Ectodermal cell (in vitro differentiated cells): ENCODE measurements at regions not wholly inside any gene's neighbourhood (a gene's known extent, or its start where the extent isn't known, plus 50 kb on each side); places are given as distances from the start of the nearest gene placed in this dataset.
"Not testable (repeated sequence)": the region's sequence is repeated elsewhere in the genome, so short reads cannot be mapped to it uniquely, and the experiment has no call there.

Experiments used
- H3K27ac ChIP-seq: 2 replicates; pipeline ENCODE4 v1.7.0; 2013; ENCODE audit warnings: mild to moderate bottlenecking, low read depth, low read length; ENCODE audit not compliant: insufficient read depth, poor library complexity, severe bottlenecking
- H3K27me3 ChIP-seq: 2 replicates; pipeline ENCODE4 v1.7.0; 2013; ENCODE audit warnings: mild to moderate bottlenecking, low read length; ENCODE audit not compliant: insufficient read depth, control insufficient read depth, poor library complexity, severe bottlenecking
- H3K36me3 ChIP-seq: one replicate; pipeline ENCODE4 v1.7.0; 2013; ENCODE audit warnings: low read length; ENCODE audit not compliant: control insufficient read depth, insufficient read depth
- H3K4me1 ChIP-seq: one replicate; pipeline ENCODE4 v1.7.0; 2013; ENCODE audit warnings: low read length; ENCODE audit not compliant: control insufficient read depth, insufficient read depth
- H3K4me3 ChIP-seq: 2 replicates; pipeline ENCODE4 v1.7.0; 2013; ENCODE audit warnings: low read depth, low read length, control low read depth; ENCODE audit not compliant: insufficient read depth
- H3K9me3 ChIP-seq: 2 replicates; pipeline ENCODE4 v1.7.0; 2013; ENCODE audit warnings: mild to moderate bottlenecking, low read length, moderate library complexity; ENCODE audit not compliant: control insufficient read depth
- WGBS, 2 experiments: methylation state at CpG; one replicate each; pipeline ENCODE4 v1.1.7; 2013; ENCODE audit warnings: missing lambda C conversion rate in 2 of 2; 5-methylcytosine and 5-hydroxymethylcytosine counted together

GRCh38 chr3:23130406-23130805 is 72.7 kb upstream of the UBE2E2 start:
- no peak overlapping the region for H3K27ac ChIP-seq
- no peak overlapping the region for H3K4me3 ChIP-seq
- no peaks in the 10 kb centered on the region for H3K27me3 ChIP-seq
- 92 to 96% methylated on average over 4 of the region's 4 CpGs for WGBS, 2 experiments
- H3K9me3 ChIP-seq, result no peaks in the 10 kb centered on the region
- no peaks in the 10 kb centered on the region for H3K4me1 ChIP-seq
- H3K36me3 ChIP-seq, result no peaks in the 10 kb centered on the region

- Histone ChIP-seq H3K27ac (no peak overlapping the region), H3K27me3 (no peaks in the 10 kb centered on the region), H3K4me3 (no peak overlapping the region), H3K36me3 (no peaks in the 10 kb centered on the region), H3K4me1 (no peaks in the 10 kb centered on the region), H3K9me3 (no peaks in the 10 kb centered on the region)
- 88 to 94% methylated on average over 10 to 11 of the region's 12 CpGs for WGBS, 2 experiments
Measured at GRCh38 chr3:23135026-23135785, 67.9 kb upstream of the UBE2E2 start.

DNA sequence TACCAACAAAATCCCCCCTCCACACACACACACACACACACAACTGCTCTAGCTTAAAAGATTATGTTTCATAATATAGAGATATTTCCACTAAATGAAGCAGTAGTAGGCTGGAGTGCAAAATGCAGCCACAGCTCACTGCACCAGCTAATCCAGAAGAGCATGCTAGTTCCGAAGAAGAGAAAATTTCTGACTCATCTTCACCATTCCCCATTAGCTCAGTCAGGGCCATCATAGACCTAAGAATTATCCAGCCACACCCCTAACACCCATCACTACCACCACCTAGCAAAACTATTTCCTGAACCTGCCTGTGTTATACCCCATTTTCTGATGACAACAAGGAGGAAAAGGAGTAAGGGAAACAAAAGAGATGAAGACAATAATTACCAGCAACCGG is 67.1 kb upstream of the UBE2E2 start:
- Histone ChIP-seq H3K4me1 (no peaks in the 10 kb centered on the region), H3K27ac (no peak overlapping the region), H3K9me3 (no peaks in the 10 kb centered on the region), H3K36me3 (no peaks in the 10 kb centered on the region), H3K27me3 (no peaks in the 10 kb centered on the region), H3K4me3 (no peak overlapping the region)
- 86 to 100% methylated on average over 1 to 2 of the region's 2 CpGs for whole genome bisulfite sequencing, 2 experiments

- H3K4me3 ChIP-seq, H3K36me3 ChIP-seq, H3K27ac ChIP-seq, H3K9me3 ChIP-seq, H3K4me1 ChIP-seq, H3K27me3 ChIP-seq: not testable (repeated sequence)
- 91 to 100% methylated on average over 2 of the region's 2 CpGs for WGBS, 2 experiments
Measured at GRCh38 chr3:23144051-23144450, 59.1 kb upstream of the UBE2E2 start.

GRCh38 chr3:23146163-23146562 is 57.0 kb upstream of the UBE2E2 start:
- Histone ChIP-seq H3K9me3 (no peaks in the 10 kb centered on the region), H3K27me3 (no peaks in the 10 kb centered on the region)
- 90 to 97% methylated on average over 2 of the region's 2 CpGs for WGBS, 2 experiments

DNA sequence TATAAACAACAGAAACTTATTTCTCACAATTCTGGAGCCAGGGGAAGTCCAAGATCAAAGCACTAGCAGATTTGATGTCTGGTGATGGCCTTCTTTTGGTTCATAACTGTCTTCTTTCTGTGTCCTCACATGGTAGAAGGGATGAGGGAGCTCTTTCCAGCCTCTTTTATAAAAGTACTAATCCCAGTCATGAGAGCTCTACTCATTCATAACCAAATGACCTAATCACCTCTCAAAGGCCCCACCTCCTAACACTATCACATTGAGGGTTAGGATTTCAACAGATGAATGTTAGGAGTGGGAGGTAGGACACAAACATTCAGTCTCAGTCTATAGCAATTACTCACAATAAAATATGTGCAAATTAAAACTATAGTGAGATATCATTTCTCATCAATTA is 50.1 kb upstream of the UBE2E2 start:
- no peak overlapping the region for H3K4me3 ChIP-seq
- H3K36me3 ChIP-seq, result no peaks in the 10 kb centered on the region
- no peaks in the 10 kb centered on the region for H3K27me3 ChIP-seq
- H3K9me3 ChIP-seq, result no peaks in the 10 kb centered on the region
- H3K4me1 ChIP-seq, result no peaks in the 10 kb centered on the region
- no peak overlapping the region for H3K27ac ChIP-seq

More at GRCh38 chr3:23146163-23146562, 57.0 kb upstream of the UBE2E2 start:
- Histone ChIP-seq H3K27ac (no peak overlapping the region), H3K4me1 (no peaks in the 10 kb centered on the region), H3K36me3 (no peaks in the 10 kb centered on the region), H3K4me3 (no peak overlapping the region)
